ENCODE measurements at regions not wholly inside any gene's neighbourhood (a gene's known extent, or its start where the extent isn't known, plus 50 kb on each side); places are given as distances from the start of the nearest gene placed in this dataset.
"Not testable (repeated sequence)": the region's sequence is repeated elsewhere in the genome, so short reads cannot be mapped to it uniquely, and the experiment has no call there.

GRCh38 chr3:55297245-55297644, 189.9 kb downstream of the WNT5A start:
- DNase-seq (ENCODE audit: low read depth in 3 of 3): no peak

DNA sequence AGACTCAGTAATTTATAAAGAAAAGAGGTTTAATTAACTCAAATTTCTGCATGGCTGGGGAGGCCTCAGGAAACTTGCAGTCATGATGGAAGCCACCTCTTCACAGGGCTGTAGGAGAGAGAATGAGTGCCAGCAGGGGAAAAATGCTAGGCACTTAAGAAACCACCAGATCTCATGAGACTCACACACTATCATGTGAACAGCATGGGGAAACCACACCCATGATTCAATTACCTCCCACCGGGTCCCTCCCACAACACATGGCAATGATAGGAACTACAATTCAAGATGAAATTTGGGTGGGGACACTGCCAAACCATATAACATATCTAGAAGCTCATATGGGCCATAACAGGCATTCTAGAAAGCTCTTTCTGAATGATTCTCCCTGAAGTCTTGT, 190.3 kb downstream of the WNT5A start:
- DNase-seq (ENCODE audit: low read depth in 3 of 3): no peak

DNA sequence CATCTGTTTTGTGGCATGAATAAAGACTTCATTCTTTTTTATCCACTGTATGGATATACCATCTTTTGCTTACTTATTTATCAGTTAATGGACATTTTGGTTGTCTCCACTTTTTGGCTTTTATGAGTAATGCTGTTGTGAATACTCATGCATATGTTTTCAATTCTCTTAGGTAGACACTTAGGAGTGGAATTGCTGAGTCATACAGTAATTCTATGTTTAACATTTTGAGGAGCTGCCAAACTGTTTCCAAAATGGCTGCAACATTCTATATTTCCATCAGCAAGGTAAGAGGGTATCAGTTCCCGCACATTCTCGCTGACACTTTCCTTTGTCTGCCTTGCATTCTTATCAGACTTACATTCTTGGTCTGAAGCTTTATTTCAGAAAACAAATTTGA, 191.1 kb downstream of the WNT5A start:
- no peak for DNase-seq (ENCODE audit: low read depth in 3 of 3)

DNA sequence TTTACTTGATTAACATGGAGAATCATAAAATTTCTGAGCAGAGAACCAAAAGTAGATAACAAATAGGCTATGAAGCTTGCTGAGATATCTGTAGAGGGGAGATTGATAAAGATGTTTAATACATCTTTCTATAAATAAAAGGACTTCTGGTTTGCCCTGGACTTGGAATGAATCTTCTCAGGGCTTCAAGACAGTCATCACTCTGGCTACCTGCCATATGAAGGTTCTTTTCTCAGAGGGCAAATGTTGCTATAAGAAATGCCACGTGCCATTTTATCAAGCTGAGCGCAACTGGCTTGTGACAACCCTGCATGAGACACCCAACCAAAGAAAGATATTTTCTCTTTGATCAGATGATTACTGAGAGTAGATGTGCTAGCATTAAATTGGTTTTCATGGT, 192.5 kb downstream of the WNT5A start:
- no peak for DNase-seq (ENCODE audit: low read depth in 3 of 3)

GRCh38 chr3:55292360-55292759, 194.7 kb downstream of the WNT5A start:
- DNase-seq (ENCODE audit: low read depth in 3 of 3): no peak

- no peak for DNase-seq (ENCODE audit: low read depth in 3 of 3)
Observed at GRCh38 chr3:55288657-55289056, 198.4 kb downstream of the WNT5A start.

GRCh38 chr3:55286693-55287092, 200.4 kb downstream of the WNT5A start:
- no peak for DNase-seq (ENCODE audit: low read depth in 3 of 3)

DNA sequence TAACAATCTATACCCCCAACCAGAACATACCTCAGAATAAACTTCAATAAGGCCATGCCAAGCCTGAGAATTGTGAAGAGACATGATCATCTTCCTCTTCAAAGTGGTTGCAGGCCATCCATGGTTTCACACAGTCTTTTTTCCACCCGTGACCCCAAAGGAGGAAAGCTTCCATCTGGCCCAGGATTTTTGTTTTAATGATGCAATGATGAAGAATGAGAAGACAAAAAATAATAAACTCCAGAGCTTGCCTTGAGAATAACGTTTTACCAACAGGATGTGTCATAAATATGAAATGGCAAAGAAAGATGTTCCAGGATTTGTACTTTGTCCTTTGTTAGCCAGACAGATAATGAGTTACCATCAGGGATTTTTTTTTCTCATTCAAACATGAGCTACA, 201.9 kb downstream of the WNT5A start:
- DNase-seq (ENCODE audit: low read depth in 3 of 3): no peak

GRCh38 chr3:55283441-55283925, 203.6 kb downstream of the WNT5A start:
- DNase-seq (ENCODE audit: low read depth in 3 of 3): no peak

GRCh38 chr3:55282994-55283393, 204.1 kb downstream of the WNT5A start:
- DNase-seq (ENCODE audit: low read depth in 3 of 3): no peak

DNA sequence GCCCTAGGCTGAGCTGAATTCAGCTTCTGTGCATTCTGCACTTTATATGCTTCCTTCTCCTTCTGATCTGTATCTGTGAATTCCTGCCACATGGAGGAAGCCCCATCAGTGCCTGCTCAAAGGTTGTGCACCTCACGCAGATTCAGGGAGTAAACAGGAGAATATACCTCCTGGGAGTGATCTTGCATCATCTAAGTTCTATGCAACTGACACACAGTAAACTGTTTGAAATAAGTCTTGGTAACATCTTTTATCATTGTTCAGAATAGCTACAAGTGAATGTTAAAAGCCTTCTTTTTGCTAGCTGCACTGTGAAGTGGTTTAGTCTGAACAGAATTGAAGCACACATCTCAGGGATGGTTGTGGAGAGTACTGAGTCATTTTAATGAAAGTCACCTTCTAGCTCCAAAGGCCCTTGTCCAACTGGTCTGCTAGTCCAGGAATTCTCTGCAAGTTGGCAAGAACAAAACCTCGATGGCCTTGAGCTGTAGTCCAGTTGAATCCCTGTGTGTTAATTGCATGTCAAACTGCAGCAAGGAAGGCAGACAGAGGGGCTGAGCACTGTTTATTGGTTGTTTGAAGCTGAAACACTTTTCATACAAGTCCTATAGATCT, 215.0 kb downstream of the WNT5A start:
- no peak for DNase-seq (ENCODE audit: low read depth in 3 of 3)

DNA sequence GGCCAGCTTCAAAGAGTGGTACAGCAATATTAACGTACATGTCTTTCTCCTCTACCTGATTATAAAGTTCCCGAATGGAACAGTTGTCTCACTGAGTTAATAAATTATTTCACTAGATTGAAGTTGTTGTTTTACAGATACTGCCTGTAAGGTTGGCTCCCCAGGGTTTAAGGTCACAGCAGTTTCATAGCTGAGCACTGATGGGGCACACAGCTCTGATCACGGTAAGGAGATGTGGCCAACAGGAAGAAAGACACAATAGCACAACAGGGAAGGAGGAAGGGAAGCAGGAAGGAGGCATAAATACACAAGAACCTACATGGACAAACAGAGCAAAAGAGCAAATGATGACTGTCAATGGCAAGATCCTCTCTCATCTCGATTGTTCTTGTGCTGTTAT, 215.6 kb downstream of the WNT5A start:
- no peak for DNase-seq (ENCODE audit: low read depth in 3 of 3)

DNA sequence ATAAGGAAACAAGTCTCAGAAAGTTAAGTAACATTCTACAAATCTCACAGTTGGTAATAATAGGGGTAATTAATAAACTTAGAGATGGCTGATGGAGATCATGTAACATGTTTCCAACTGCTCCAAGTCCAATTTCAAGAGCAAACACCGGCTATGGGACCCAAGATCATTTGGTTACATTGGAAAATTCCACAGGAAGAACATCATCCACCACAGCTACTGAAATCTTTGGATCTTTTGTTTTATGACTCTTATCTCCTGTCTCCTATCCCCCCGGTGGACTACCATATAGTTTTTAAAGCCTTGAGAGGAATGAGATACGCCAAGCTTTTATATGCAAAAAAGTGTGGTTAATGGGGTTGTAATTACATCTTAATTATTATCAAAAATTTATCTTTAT, 216.1 kb downstream of the WNT5A start:
- DNase-seq (ENCODE audit: low read depth in 3 of 3): no peak

DNA sequence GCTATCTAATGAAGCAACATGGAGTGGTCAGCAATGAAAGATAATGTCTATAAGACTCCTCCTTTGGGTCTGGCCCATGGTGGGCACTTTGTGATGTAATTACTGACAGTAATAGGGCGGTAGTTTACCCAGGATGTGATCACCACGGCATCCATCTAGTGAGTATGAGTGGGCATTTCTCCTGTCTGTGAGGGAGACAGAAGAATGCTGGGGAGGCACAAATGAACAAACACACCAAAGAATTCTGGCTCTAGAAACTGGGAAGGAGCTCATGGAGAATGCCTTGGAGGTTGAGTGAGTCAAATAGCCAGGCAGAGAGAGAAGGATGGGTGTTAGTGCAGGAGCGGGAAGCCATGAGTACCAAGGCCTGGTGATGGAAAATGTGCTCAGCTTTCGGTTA, 217.5 kb downstream of the WNT5A start:
- DNase-seq (ENCODE audit: low read depth in 3 of 3): no peak

DNA sequence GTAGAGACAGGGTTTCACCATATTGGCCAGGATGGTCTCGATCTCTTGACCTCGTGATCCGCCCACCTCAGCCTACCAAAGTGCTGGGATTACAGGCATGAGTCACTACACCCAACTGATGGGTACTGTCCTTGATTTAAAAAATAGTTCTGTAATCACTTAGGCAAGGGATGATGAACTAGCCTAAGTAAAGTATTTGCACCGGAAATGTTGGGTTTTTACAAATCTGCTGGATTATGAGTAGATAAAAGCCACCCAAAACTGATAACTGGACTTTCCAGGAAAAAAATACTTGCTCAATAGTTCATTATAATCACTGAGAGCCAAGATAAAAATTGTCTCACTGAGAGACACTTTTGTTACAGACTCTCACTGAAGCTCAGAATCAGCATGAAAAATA, 218.0 kb downstream of the WNT5A start:
- no peak for DNase-seq (ENCODE audit: low read depth in 3 of 3)

DNA sequence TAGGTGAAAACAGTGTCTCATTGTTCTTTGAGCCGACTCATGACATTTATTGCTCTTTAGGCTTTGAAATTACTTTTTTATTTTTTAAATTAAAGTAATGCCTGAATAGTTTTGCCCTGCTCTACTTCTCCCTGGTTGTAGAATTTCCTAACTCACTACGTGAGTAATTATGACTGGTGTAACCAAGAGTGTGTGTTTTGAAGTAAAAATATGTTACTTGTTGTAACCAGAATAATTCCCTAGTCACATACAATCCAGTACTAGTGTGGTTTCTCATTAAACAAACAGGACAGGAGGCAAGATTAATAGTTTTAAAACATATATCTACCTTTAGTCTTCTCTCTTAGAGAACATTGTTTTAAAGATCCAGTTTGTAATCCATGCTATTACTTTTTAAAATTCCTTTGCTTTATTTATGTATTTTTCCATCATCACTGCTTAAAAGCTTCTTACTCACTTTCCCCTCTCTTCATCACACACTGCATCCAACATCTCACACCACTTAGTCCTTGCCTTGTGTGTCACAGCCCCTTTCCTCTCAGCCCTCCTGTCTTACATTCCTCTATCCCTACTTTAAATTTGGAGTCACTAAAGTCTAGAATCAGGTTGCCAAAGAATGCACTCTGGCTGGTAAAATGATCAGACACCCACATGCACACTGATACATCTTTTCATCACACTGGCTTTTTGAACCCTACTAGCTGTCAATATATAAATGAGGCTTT, 219.7 kb downstream of the WNT5A start:
- no peak for DNase-seq (ENCODE audit: low read depth in 3 of 3)

DNA sequence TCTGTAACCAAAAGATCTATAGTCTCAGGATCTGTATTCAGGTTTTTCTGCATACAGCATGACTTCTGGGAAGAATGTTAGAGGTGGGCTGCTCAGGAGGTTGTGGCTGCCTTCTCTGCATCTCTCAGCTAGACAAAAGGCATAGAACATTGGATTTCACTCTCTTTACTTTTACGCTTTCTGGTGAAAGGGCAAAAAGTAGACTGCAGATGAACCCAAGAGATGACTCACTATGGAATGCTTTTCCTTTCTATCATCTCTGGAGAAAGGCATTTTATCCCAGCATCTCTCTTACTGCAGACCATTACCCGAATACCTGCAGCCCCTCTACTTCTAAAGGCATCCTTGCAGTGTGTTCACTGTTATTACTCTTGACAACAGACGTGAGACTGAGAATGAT, 222.2 kb downstream of the WNT5A start:
- DNase-seq (ENCODE audit: low read depth in 3 of 3): no peak

DNA sequence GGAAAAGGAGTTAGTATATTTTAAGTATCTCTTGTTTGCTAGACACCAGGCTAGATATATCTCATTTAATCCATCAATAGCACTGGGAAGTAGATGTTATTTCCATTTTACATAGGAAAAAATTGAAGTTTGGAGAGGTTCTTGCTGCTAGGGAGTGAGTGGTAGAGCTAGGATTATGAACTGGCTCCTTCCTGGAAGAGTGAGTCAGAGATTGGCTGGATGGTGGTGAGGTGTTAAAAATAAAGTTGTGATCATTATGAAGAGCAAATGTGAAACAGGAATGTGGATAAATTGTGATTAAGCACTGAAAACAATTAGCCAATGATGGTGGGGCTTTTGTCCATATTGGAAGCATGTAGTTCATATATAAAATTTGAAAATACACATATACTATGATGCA, 234.2 kb downstream of the WNT5A start:
- no peak for DNase-seq (ENCODE audit: low read depth in 3 of 3)

- DNase-seq (ENCODE audit: low read depth in 3 of 3): not testable (repeated sequence)
Observed at GRCh38 chr3:55249156-55249555, 237.9 kb downstream of the WNT5A start.

DNA sequence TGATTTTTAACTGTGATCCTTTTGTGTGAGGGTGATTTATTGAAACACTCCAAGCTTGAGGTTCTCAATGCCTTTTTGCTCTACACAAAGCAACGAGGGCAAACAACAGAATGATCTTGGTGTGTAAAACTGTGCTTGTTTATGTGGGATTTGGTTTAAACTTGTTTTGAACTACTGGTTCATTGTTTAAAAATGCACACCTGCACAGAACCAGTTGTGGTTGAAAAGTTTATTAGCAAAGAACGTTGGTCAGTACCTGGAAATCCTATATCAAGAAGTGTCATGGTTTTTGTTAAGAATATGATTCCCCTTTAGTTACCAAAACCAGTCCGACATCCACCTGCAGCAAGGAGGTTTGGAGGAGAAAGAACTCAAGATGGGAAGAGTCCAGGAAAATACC, 239.4 kb downstream of the WNT5A start:
- no peak for DNase-seq (ENCODE audit: low read depth in 3 of 3)

- DNase-seq (ENCODE audit: low read depth in 3 of 3): no peak
Observed at GRCh38 chr3:55246033-55246432, 241.1 kb downstream of the WNT5A start.

DNA sequence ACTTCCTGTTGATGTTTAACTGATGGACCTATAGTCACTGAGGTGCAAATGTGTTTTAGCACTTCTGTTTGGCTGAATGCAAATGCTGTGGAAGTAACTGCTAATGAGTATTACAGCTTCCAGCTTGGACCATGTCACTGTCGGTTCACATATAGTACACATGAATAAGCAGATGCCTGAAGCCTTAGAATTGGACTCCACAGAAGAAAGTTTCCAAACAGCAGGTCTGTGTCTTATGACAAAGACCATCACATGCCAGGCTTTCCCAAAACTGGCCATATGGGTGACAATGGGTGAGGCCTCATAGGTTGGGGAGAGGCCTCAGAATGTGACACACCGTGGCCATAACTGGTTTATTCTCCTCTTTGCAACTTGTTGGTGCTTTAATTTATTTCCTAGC, 241.8 kb downstream of the WNT5A start:
- DNase-seq (ENCODE audit: low read depth in 3 of 3): no peak

DNA sequence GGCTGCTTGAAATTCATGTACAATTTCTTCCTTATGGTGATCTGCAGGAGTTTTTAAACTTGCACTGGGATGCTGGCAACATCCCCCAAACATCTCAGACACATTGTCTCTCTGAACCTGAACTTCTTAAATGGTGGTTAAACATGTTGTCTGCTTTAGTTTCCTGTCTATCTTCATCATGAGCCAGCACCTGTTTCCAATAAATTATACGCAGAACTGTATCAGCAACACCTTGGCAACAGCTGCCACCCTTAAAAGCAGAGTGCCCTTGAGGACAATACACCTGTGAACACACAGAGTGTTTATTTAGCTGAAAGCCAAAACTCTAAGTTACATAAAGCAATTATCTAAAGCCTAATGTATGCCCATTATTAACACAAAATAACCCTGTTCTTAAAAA, 242.9 kb downstream of the WNT5A start:
- no peak for DNase-seq (ENCODE audit: low read depth in 3 of 3)

- no peak for DNase-seq (ENCODE audit: low read depth in 3 of 3)
Observed at GRCh38 chr3:55243678-55244077, 243.4 kb downstream of the WNT5A start.
